SKM-1 treated with dmso at 0.1 percent for 144 hours (cell line): ENCODE measurements at regions not wholly inside any gene's neighbourhood (a gene's known extent, or its start where the extent isn't known, plus 50 kb on each side); places are given as distances from the start of the nearest gene placed in this dataset.

Source experiments
- DNase-seq: peaks from one replicate; lab custom pipeline; 2025; ENCODE audit not compliant: unreplicated experiment; lab: John Stamatoyannopoulos, UW

GRCh38 chr22:44389181-44389580 is 76.4 kb upstream of the SHISAL1 start:
- DNase-seq: peak; percentile 30

DNA sequence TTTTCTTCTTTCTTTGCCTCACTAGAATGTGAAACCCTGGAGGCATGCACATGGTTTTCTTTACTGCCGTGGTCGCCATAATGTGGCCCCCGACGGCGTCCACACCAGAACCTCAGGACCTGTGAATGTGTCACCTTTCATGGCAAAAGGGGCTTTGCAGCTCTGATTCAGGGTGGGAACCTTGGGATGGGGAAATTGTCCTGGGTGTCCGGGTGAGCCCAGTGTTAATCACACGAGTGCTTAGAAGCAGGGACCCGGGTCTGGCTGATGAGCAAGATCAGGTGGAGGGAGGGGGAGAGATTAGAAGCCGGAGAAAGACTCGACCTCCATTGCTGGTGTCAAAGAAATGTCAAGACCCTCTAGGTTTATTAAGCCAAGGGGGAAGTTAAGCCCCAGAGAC is 74.7 kb upstream of the SHISAL1 start:
- DNase-seq: no peak

- no peak for DNase-seq
These were observed 73.8 kb upstream of the SHISAL1 start for GRCh38 chr22:44386386-44387035.

DNA sequence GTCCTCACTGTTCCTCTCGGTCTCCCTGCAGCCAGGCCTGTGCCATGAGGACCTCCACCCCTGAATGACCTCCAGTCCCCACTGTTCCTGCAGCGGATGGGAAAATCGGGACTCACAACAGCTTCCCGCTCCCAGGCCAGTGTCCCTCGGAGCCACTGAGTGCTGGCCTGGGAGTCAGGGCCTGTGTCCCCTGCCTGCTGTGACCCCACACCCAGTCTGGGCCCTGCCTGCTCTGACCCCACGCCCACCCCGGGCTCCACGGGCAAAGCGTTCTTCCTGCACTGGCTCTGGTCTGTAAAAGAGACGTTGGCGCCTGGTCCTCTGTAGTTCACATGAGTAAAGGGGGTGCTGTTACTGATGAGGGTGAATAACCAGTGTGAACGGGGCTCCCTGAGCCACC is 73.0 kb upstream of the SHISAL1 start:
- no peak for DNase-seq

DNA sequence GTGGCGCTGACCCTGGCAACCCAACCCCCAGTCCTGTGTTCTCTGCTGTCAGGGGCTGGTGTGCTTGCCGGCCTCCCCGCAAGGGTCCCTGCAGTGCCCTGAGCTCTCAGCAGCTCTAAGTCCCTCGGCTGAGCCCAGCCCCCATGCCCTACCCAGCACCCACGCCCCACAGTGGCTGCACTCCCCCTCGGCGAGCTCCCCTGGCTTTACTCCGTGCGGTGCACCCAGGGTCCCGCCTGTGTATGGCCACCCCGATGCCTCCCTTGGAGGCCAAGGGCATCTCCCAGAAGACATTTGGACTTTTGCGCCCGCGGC is 72.5 kb upstream of the SHISAL1 start:
- no peak for DNase-seq

DNA sequence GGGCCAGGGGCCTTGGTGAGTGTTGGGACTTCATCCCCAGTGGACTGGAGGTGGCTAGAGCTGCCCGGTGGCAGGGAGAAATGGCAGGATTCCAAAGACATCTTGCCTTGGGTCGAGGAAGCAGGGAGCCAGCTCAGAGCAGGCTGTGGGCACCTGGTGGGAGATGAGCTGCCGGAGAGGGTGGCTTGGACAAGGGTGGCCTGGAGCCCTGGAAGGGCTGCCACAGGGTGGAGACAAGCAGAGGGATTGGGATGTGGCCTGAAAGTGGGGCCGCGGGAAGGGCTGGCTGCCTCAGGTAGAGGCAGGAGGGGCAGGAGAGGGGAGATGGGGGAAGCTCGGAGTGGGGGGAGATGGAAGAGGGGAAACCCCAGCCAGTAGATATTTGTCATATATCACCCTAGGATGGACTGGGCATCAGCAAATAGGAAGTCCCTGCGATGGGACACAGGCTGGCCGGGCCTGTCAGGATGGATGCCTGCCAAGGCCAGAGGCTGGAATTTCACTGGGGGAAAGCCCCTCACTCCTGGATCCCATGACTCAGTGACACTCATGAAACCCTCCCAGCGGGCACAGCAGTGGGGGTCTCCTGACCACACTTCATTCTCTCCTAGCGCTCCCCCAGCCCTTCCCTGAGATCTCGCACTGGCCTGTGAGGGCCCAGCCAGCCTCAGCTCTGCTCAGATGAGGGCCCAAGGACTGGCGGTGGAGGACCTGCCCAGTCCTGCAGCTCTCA is 72.0 kb upstream of the SHISAL1 start:
- no peak for DNase-seq

DNA sequence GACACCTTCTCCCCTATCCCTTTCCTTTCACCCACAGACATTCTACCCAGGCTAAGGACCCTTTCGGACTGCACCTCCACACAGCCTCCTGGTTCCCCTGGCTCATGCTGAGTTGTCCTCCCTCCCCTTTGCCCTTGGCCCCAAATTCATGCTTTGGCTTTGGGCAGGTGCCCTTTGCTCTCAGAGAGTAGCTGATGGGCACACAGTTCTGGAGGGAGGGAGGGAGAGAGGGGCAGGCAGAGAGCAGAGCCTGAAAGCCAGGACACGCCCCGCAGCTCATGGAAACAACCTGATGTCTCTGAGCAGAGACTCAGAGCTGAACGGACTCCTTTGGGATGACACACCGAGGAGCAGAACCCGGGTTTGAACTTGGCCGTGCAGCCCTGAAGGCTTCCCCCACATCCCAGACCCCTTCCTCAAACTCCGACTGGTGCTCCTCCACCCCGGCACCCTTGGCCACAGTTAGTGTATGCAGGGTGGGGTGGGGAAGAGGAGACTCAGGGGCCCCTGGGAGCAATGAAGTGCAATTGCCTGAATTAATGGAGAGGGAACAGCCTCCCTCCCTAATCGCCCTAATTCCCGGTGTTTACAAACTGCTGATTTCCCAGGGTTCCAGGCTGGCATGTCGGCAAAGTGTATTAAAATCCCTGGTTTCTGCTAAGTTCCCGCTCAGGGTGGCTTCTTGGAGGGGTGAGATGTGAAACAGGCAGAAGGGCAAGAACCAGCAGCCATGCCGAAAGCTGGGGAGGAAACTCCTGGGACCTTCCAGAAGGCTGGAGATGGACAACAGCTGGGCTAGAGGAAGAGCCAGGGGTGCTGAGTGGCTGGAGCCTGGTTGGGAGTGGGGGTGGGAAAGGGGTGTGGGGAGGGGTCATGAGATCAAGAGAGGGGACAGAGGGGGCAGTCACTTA is 71.2 kb upstream of the SHISAL1 start:
- no peak for DNase-seq

GRCh38 chr22:44383064-44383575 is 70.4 kb upstream of the SHISAL1 start:
- no peak for DNase-seq

DNA sequence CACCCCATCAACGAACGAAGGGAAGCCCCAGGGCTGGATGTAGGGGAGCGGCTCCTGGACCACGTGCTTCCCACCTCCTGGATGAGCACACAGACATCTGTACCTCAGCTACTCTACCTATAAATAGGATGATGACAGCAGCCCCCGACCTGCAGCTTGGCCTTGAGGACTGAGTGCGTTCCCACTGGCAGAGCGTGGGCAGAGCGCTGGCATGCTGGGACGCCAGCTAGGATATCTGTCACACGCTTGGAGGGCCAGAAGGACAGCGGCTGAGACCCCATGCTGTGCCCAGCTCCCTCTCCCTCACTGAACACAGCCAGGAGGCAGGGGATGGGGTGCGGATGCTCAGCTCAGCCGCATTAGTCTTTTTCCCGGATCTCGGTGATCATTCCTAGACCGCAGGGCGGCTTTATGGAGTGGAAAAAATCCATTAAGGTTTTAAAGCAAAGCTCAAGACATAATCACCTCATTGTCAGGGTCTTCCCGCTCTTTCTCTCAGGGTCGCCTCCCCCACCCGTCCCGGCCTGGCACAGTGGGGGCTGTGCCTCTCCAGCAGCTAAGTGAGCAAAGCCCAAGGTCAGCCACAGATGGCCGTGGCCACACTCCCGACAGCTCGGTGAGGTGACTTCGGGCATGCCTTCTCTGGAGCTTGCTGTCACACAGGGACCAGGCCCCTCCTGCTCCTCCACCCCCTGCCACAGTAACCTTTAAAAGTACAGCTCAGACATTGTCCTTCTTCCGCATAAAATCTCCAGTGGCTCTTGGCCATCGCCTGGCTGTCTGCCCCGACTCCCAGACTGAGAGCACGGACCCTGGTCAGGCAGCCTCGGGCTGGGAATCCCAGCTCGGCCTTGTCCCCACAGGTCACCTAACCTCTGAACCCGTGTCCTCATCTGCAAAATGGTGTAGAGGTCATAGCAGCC is 69.6 kb upstream of the SHISAL1 start:
- no peak for DNase-seq

- no peak for DNase-seq
These were observed 69.0 kb upstream of the SHISAL1 start for GRCh38 chr22:44381761-44382115.

DNA sequence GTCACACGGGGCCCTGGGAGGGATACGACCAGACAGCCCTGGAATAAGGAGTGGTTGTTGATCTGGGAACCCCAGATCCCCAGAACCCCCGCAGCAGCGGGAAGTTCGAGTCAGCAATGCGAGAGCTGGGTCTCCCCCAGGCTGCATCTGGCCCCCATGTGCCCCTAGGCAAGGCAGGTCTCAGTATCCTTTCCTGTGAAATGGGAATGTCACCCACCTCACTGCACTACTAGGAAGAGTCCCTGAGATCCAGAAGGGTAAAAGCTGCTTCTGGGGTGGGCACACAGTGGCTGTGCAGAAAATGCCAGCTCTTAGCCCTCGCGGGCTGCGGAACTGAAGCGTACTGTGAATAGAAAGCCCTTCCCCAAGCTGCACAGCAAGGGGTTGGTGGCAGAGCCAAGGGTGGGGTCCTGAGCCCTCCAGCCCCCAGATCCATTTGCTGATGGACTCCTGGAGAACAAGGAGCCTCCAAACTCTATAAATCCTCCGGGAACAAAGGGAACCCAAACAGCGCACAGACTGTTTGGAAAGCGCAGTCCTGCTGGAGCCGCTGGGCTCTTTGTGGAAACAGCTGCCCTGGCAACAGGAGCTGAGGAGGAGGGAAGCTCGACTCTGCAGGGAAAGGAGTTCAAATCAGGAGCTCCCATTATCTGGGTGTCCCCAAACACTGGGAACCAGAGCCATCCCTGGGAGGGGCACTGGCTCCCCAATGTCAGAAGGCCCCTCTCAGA is 68.2 kb upstream of the SHISAL1 start:
- no peak for DNase-seq

GRCh38 chr22:44379817-44380755 is 67.3 kb upstream of the SHISAL1 start:
- DNase-seq: no peak

GRCh38 chr22:44378380-44378779 is 65.6 kb upstream of the SHISAL1 start:
- DNase-seq: no peak

GRCh38 chr22:44375451-44375850 is 62.7 kb upstream of the SHISAL1 start:
- DNase-seq: no peak

DNA sequence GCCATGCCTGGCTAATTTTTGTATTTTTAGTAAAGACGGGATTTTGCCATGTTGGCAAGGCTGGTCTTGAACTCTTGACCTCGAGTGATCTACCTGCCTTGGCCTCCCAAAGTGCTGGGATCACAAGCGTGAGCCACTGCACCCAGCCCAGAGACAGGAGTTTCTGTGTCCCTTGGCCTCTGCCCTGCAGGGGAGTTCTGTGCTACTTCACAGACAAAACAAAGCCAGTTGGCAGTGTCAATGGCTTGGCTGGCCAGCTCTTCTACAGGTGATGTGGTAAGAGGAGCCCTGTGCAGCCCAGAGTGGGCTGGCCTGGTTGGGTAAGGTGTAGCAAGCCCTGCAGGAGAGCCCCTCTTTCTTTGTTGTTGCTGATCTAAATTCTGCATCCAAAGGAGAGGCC is 60.5 kb upstream of the SHISAL1 start:
- DNase-seq: no peak

DNA sequence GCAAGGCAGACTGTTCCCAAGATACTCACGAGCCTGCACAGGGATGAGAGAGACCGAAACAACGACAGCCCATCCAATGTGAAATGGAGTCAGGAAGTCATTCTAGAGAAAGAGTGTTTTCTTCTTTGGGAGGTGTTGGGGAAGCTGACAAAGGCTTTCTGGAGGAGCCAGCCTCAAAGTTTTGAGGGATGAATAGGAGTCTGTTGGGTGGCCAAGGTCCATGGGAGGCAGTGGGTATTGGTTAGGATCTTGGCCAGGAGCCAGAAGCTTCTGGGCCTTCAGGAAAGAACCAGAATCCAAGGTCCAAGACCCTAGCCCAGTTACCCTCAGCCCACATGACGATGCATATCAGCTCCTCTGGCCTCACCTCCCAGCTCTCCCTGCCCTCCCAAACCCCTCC is 59.9 kb upstream of the SHISAL1 start:
- no peak for DNase-seq

GRCh38 chr22:44371741-44372525 is 59.2 kb upstream of the SHISAL1 start:
- no peak for DNase-seq
